Activated CD4-positive, alpha-beta T cell treated with anti-CD3 and anti-CD28 coated beads, Interleukin-10, Interleukin-2, amounts not matched to agents 100 ng/mL and 50 ng/mL, durations not matched to agents 16 hours and 8 hours (primary cell): ENCODE measurements at regions not wholly inside any gene's neighbourhood (a gene's known extent, or its start where the extent isn't known, plus 50 kb on each side); places are given as distances from the start of the nearest gene placed in this dataset.

Experiments used
- DNase-seq: peaks from one replicate; pipeline ENCODE4 v3.0.0-alpha.2; 2020

- DNase-seq, result no peak
Measured at GRCh38 chr17:73694491-73694890, 50.2 kb upstream of the SDK2 start.

DNA sequence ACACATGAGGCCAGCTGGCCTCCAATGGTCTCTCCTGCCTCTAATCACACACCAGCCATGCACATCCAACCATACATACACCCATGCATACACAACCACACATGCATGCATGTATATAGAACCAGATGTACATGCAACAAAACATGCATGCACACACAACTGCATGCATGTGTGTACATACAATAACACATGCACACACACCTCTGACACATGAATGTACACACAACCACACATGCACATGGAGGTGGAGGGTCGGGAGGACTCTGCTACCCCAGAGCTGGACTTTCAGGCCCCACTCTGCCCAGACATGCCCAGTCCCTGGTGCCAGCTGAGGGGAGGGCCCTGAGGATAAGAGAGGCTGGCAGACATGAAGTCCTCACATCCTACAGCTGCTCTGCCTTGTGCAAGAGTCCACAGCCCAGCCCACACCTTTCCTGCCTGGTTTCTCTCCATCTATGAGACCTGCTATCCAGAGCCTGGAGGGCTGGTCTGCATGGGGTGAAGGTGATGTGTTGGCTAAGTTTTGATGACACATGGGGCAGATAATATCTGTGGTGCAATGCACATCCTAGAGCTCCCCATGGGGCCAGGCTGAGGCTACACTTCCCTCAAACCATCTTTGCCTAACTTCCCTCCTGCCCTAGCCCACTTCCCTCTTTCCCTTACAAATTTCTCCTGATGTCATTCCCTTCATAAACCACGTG, 50.9 kb upstream of the SDK2 start:
- no peak for DNase-seq

DNA sequence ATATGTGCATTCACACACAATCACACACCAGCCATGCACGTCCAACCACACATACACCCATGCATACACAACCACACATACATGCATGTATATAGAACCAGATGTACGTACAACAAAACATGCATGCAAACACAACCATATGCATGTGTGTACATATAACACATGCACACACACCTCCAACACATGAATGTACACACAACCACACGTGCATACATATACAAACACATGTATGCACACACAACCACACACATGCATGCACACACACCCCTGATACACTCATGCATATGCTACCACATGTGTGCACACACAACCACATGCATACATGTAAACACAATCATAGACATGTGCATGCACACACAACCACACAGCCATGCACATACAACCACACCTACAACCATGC, 52.0 kb upstream of the SDK2 start:
- DNase-seq, result no peak

- DNase-seq, result no peak
Measured at GRCh38 chr17:73697872-73698271, 53.6 kb upstream of the SDK2 start.

- DNase-seq, result no peak
Measured at GRCh38 chr17:73698966-73699365, 54.7 kb upstream of the SDK2 start.

GRCh38 chr17:73701701-73702100, 57.5 kb upstream of the SDK2 start:
- DNase-seq, result no peak

DNA sequence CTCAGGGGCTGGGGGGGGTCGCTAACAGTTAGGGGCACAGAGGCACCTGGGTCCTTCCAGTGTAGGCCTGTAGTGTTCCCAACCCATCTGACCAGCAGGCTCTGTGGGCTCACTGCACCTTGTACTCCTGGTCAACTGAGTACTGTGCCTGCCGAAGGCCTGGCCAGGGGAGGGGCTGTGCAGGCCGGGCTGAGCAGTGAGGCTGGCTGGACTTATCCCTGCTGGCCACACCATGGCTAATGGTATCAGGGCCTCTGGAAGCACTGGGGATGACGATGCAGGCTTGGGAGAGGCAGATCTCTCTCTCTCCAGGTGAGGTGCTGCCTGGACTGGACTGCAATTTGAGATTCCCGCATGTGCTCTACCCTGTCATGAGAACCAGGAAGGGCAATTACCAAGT, 58.9 kb upstream of the SDK2 start:
- no peak for DNase-seq

DNA sequence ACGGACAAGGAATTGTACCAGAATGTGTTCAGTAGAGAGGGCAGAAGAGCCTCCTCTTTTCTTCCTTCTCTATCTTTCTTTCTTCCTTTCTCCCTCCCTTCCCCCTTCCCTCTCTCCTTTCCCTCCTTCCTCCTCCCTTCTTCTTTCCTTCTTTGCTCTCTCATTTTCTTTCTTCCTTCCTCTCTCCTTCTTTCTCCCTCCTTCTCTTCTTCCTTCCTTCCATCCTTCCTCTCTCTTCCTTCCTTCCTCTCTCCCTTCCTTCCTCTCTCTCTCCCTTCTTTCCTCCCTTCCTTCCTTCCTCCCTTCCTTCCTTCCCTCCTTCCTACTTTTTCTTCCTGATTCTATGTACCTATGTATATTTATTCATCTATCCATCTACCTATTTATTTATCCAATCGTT, 59.7 kb upstream of the SDK2 start:
- no peak for DNase-seq

GRCh38 chr17:73705594-73705993, 61.3 kb upstream of the SDK2 start:
- no peak for DNase-seq

DNA sequence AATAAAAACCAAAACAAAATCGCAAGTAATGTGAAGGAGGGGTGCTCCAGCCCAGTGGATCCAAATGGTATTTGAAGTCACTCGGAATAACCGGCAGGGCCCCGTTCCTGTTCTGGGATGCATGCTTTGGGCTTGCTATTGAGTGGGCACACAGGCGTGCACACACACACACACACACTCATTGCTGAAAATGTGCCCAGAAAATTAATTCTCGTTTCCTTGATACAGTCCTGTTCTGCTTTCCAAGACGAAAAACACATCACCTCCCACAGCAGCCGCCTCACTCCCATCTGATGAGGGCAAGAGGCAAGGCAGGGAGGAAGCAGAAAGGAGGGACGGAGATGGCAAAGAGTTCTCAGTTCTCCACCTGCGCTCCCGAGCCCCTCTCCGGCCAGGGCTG, 62.2 kb upstream of the SDK2 start:
- DNase-seq, result no peak

DNA sequence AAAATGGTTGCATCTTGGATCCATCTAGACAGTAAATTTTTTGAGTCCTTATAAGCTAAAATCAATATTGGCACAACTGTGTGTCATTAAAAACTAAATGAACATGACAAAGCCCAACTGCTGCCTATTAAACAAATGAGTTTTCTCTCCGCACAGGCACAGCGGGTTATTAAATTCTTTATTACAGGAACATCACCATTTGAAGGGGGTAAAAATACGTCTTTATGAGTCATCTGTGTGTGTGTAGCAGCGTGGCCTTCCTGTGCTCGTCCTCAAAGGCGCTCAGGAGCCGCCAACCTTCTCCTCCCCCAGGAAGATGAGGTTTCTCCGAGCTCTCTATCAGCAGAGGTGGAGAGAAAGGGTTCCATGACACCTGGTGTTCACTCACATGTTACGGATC, 62.6 kb upstream of the SDK2 start:
- DNase-seq, result no peak

GRCh38 chr17:73707358-73707757, 63.1 kb upstream of the SDK2 start:
- DNase-seq, result no peak

DNA sequence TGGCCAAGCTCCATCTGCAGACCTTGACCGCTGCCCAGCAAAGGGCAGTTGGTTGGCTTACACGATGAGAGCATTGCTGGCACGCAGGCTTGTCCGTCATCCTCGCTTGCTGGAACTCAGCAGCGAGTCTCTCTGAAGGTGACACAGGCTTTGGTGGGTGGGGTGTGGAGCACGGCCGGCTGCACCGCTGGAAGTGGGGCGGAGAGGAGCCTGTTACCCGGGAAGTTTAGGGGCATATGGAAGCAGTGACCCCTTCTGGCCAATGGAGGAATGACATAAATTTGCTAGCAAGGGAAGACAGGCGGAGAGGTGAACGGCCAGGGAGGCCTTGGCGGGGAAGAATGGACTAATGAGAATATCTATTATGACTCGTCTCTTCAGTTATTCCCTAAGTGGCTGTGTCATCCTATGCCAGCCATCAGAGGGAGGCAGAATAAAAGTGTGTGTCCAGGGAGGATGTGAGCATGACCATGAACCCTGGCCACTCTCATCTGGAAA, 65.9 kb upstream of the SDK2 start:
- DNase-seq, result peak; percentile 65

DNA sequence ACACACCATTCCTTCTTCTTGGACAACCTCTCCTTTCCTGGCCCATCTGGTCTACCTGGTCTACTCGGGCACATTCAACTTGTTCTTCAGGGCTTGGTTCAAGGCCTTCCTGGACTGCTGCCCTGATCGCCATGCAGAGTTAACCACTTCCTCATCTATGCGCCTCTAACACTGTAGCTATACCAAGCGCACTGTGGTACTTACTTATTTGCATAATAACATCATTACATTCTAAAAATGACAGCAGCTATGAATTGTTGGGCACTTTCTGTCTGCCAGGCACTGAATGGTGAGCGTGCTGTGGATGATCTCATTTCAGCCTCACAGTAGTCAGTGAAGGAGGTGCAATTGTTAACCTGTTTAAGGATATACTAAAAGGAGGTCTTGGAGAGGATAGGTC, 66.9 kb upstream of the SDK2 start:
- DNase-seq, result no peak

GRCh38 chr17:73711916-73712315, 67.7 kb upstream of the SDK2 start:
- DNase-seq, result no peak

DNA sequence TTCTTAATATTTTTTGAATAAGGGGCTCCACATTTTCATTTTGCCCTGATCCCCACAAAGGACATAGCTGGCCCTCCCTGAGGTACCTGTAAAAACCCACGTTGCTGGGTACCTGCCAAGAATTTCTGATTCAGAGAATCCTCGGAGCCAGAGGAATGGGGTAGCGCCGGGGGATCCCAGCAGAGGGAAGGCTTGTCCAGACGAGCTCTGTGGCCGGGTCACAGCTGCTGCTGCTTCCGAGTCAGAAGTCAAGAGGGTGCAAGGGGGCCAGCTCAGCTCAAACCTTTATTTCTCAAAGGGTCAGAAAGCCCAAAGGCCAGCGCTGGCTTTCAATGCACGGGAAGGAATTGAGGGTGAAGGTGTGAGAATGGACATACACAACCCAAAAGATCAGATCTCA, 68.9 kb upstream of the SDK2 start:
- DNase-seq, result no peak

DNA sequence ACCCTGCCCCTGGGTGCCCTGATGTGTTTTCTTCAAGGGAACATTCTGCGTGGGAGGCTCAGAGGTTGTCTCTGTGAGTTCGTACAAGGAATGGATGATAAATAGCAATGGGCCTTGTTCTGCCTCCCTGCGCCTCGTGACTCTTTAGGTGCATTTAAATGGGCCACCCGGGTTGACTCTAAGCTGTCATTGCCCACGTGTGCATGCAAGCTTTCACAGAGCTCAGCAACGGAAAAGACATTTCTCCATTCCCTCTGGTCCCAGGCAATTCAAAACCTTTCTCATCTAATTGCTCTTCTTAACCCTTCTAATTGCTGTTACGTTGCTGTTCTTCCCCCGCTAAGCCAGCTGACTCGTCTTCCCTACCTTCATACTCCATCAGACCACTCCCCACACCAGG, 71.5 kb upstream of the SDK2 start:
- no peak for DNase-seq

DNA sequence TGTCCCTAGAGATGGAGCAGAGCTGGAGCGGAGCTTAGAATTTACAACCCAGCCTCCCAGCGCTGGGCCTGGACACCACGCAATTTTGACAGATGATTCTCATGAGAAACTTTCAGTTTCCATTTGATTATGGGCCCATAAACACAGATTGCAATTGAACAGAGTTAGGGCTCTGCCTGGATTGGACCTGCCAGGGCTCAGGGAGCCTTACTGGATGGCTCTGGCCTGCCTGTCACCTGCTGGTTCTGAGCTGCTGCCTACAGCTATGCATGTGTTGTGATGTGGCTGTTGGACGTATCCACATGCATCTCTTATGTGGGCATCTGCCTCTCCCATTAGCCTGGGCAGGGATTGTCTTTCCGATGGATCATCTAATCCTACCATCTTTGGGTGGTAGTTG, 73.4 kb upstream of the SDK2 start:
- no peak for DNase-seq

DNA sequence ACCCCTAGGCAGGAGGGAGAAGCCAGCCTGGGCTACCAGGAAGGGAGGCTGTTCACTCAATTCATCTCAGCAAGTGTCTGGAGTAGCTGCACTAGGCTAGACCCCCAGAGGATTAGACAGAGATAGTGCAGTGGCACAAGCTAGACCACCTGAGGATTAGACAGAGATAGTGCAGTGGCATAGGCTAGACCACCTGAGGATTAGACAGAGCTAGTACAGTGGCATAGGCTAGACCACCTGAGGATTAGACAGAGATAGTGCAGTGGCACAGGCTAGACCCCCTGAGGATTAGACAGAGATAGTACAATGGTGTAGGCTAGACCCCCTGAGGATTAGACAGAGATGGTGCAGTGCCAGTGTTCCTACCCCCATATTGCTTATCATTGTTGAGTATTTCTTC, 74.1 kb upstream of the SDK2 start:
- DNase-seq, result no peak

GRCh38 chr17:73718912-73719311, 74.7 kb upstream of the SDK2 start:
- DNase-seq, result no peak

GRCh38 chr17:73719588-73720071, 75.4 kb upstream of the SDK2 start:
- no peak for DNase-seq

DNA sequence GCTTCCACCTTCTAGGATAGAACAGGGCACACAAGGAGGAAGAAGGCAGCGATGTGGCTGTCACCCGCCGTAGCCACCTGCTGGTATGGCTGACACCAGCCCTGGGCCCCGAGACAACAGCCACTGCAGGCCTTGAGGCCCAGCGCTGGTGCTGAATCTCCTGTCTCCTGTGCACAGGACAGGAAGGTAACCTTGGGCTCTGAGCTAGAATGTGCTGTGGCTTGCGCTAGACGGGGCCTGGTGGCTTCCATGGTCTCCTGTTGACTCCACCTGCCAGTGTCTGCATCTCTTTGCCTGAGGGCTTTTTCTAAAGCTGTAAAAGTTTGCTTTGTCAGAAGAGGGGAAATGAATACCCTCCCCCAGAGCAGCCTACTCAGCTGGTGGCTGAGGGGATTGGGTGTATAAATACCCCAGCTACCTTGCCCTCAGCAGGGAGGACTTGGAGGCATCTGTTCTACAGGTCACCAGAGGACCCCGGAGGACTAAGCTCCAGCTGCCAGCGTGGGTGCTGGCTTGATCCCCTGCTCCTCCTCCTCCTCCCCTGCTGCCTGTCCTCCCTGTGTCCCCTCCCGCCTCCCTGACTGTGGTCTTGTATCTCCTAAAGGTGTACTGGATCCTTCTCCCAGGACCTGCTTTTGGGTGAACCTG, 76.1 kb upstream of the SDK2 start:
- DNase-seq, result no peak

DNA sequence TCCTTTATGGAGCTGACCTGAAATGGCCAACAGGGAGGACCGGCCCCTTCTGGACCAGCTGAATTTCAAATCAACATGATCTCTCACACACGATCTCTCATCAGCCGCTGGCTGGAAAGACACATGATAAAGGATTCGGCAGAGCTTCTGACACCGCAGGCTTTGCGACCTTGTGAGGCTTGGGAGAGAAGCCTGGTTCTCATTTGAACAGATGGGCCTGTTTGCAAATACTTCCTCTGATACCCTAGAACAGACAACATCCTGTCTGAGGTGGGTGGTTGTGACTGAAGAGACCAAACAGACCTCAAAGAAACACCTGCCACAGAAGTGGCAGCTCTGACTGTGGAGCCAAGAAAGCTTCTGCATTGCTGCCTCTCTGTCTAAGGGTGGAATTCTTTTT, 77.9 kb upstream of the SDK2 start:
- no peak for DNase-seq

- DNase-seq, result no peak
Measured at GRCh38 chr17:73723317-73723716, 79.1 kb upstream of the SDK2 start.

GRCh38 chr17:73724341-73724740, 80.1 kb upstream of the SDK2 start:
- no peak for DNase-seq
